Right lobe of liver (tissue), 6 donors: ENCODE measurements at regions not wholly inside any gene's neighbourhood (a gene's known extent, or its start where the extent isn't known, plus 50 kb on each side); places are given as distances from the start of the nearest gene placed in this dataset.
A peak's percentile ranks its signal among the peaks of the same experiment; 100 is the strongest.

Source experiments
- ATAC-seq, 4 donors: fragments of 200-7000 bp; cut with Tn5 transposase; one replicate each; pipeline ENCODE4 v1.9.1; 2020; ENCODE audit warnings: mild to moderate bottlenecking in 4 of 4, moderate library complexity in 4 of 4
- DNase-seq, 3 donors: peaks; one replicate each; pipeline ENCODE4 v3.0.0-alpha.2; 2020
- H3K27ac ChIP-seq, 3 donors: fragments of 200-600 bp; one replicate each; pipeline ENCODE4 v1.8.0; 2022
- H3K27me3 ChIP-seq, 2 donors: fragments of 200-600 bp; one replicate each; pipeline ENCODE4 v1.8.0; 2022
- H3K36me3 ChIP-seq, 4 donors: fragments of 200-600 bp; sonication (generic) in 1 of 4; one replicate each; pipeline versions ENCODE4 v1.5.1 to v1.8.0; 2017 to 2022; ENCODE audit warnings: control low read depth in 1 of 4
- H3K4me1 ChIP-seq, 4 donors: fragments of 200-600 bp; sonication (generic) in 1 of 4; one replicate each; pipeline versions ENCODE4 v1.5.1 to v1.8.0; 2017 to 2022; ENCODE audit warnings: control low read depth in 1 of 4
- H3K4me3 ChIP-seq, 3 donors: fragments of 200-600 bp; one replicate each; pipeline ENCODE4 v1.8.0; 2022
- H3K9me3 ChIP-seq, 4 donors: fragments of 200-600 bp; sonication (generic) in 1 of 4; one replicate each; pipeline versions ENCODE4 v1.5.1 to v1.8.0; 2017 to 2022; ENCODE audit warnings: control low read depth in 1 of 4
- POLR2A ChIP-seq: fragments of 450-650 bp; IDR thresholded peaks from one replicate; pipeline ENCODE4 v1.6.1; 2017; ENCODE audit warnings: antibody characterized with exemption, mild to moderate bottlenecking
- WGBS: methylation state at CpG from one replicate; pipeline ENCODE4 v1.1.6; 2018; ENCODE audit warnings: low coverage, low lambda C conversion rate; ENCODE audit not compliant: insufficient coverage; ENCODE audit errors: missing lambda C conversion rate; 5-methylcytosine and 5-hydroxymethylcytosine counted together
- intact Hi-C, 2 donors: fragments of 100-400 bp; cut with DNase I; formaldehyde crosslinking; loops; one replicate each; pipeline versions ENCODE4 v1.11.2 to v1.14.1; 2022
- TF ChIP-seq, protein P1 (sequence below), 4 donors: fragments of 200-600 bp in 3 of 4; fragments of 450-650 bp in 1 of 4; IDR thresholded peaks; one replicate each; pipeline versions ENCODE4 v1.5.1 to v1.8.0; 2016 to 2022; ENCODE audit warnings: antibody characterized with exemption in 4 of 4, mild to moderate bottlenecking in 2 of 4
- donor health status: DM: no; HTN: yes; CAD: no.
- donor health status: DM: no; HTN: no; CAD: no.
- donor health status: DM: no; HTN: no; CAD: no.
- donor health status: DM: no; HTN: yes; CAD: no.
- donor health status: DM: no; HTN: yes; CAD: no.

GRCh38 chr13:29943273-29943672, 92.9 kb upstream of the UBL3 start:
- no peak for DNase-seq
- no peak overlapping the region for H3K4me3 ChIP-seq
- no peak for TF ChIP-seq POLR2A
- TF ChIP-seq, protein P1, sequence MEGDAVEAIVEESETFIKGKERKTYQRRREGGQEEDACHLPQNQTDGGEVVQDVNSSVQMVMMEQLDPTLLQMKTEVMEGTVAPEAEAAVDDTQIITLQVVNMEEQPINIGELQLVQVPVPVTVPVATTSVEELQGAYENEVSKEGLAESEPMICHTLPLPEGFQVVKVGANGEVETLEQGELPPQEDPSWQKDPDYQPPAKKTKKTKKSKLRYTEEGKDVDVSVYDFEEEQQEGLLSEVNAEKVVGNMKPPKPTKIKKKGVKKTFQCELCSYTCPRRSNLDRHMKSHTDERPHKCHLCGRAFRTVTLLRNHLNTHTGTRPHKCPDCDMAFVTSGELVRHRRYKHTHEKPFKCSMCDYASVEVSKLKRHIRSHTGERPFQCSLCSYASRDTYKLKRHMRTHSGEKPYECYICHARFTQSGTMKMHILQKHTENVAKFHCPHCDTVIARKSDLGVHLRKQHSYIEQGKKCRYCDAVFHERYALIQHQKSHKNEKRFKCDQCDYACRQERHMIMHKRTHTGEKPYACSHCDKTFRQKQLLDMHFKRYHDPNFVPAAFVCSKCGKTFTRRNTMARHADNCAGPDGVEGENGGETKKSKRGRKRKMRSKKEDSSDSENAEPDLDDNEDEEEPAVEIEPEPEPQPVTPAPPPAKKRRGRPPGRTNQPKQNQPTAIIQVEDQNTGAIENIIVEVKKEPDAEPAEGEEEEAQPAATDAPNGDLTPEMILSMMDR (IDR thresholded peaks at IDR 0.05): no peak
- H3K27me3 ChIP-seq: no peaks in the 10 kb centered on the region
- no peak for ATAC-seq
- H3K9me3 ChIP-seq: no peaks in the 10 kb centered on the region
- no peak overlapping the region for H3K27ac ChIP-seq
- WGBS: 62% methylated on average over 2 of the region's 2 CpGs
- H3K4me1 ChIP-seq: no peaks in the 10 kb centered on the region
- no peaks in the 10 kb centered on the region for H3K36me3 ChIP-seq
- intact Hi-C loops: no loop called here

DNA sequence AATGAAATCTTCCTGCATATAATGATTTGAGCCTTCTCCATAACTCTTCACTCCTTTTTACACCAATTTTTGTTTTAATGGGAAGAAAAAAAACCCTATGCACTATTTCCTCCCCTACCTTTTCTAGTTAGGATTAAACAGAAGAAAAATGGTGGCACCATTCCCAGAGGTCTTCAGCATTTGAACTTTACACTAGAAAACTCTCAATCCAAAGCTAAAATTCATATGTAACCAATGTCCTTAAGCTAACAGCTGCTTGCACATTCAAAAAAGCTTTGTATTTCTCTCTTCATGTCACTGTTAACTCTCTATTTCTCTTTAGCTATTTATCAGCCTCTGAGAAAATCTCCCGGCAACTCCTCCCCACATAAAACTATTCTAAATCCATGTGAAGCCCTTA, 90.3 kb upstream of the UBL3 start:
- no peaks in the 10 kb centered on the region for H3K36me3 ChIP-seq
- ATAC-seq: peak in 3 of 4 donors; percentile 24 to 68 (median 51)
- TF ChIP-seq, protein P1 (IDR thresholded peaks at IDR 0.05): no peak
- TF ChIP-seq POLR2A: no peak
- no peak for DNase-seq
- no peak overlapping the region for H3K27ac ChIP-seq
- no peaks in the 10 kb centered on the region for H3K9me3 ChIP-seq
- peaks cover 0 to 9% (median 0%) of the 10 kb centered on the region in 4 donors for H3K4me1 ChIP-seq
- H3K27me3 ChIP-seq: no peaks in the 10 kb centered on the region
- no peak overlapping the region for H3K4me3 ChIP-seq
- WGBS: 56% methylated on average over 1 of the region's 1 CpG
- intact Hi-C loops: no loop called here

- peaks cover 0 to 9% (median 0%) of the 10 kb centered on the region in 4 donors for H3K4me1 ChIP-seq
- no peaks in the 10 kb centered on the region for H3K9me3 ChIP-seq
- TF ChIP-seq, protein P1 (IDR thresholded peaks at IDR 0.05): no peak
- no peak for TF ChIP-seq POLR2A
- ATAC-seq (no peak), DNase-seq (no peak)
- intact Hi-C loops: loop anchor here in 1 of 2 donors (10.0 kb wide), 1 partner anchor 166 kb away; no protein-coding TSS in a partner anchor
- H3K27me3 ChIP-seq: no peaks in the 10 kb centered on the region
- no peaks in the 10 kb centered on the region for H3K36me3 ChIP-seq
- no peak overlapping the region for H3K4me3 ChIP-seq
- 93% methylated on average over 5 of the region's 5 CpGs for WGBS
- H3K27ac ChIP-seq: no peak overlapping the region
Observed at GRCh38 chr13:29939158-29939557, 88.7 kb upstream of the UBL3 start.

DNA sequence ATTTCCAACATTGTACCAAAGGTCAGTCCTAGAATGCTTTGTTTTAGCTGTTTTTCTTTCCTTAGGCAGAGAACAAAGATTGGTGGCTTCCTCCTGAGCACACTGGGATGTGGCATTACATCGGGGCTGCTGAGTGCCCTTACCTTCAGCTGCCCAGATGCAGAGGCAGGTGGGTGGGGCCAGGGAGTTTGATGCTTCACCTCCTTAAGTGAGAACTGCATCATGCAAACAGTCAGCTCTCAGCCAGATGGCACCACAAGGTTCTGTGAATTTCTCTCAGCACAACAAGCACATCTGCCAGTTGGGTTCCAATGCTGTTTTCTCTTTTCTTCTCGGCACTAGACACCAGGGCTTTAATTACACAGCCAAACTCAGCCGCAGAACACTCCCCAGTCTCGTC, 87.4 kb upstream of the UBL3 start:
- no peaks in the 10 kb centered on the region for H3K9me3 ChIP-seq
- H3K27me3 ChIP-seq: no peaks in the 10 kb centered on the region
- ATAC-seq (no peak), DNase-seq (no peak)
- H3K36me3 ChIP-seq: no peaks in the 10 kb centered on the region
- H3K4me1 ChIP-seq: peaks cover 0 to 9% (median 0%) of the 10 kb centered on the region in 4 donors
- intact Hi-C loops: loop anchor here in 1 of 2 donors (10.0 kb wide), 1 partner anchor 167 kb away; no protein-coding TSS in a partner anchor
- no peak overlapping the region for H3K4me3 ChIP-seq
- WGBS: 77% methylated on average over 3 of the region's 4 CpGs
- no peak overlapping the region for H3K27ac ChIP-seq
- TF ChIP-seq, protein P1 (IDR thresholded peaks at IDR 0.05): no peak
- TF ChIP-seq POLR2A: no peak

DNA sequence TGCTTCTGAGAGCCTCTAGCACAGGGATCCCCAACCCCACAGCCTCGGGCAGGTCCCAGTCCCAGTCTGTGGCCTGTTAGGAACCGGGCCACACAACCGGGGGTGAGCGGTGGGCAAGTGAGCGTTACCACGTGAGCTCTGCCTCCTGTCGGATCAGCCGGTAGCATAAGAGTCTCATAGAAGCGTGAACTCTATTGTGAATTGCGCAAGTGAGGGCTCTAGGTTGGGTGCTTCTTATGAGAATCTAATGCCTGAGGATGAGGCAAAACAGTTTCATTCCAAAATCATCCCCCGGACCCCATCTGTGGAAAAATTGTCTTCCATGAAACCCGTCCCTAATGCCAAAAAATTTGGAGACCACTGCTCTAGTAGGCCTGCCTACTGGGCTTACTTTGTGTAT, 87.0 kb upstream of the UBL3 start:
- Histone ChIP-seq H3K9me3 (no peaks in the 10 kb centered on the region), H3K27ac (no peak overlapping the region), H3K27me3 (no peaks in the 10 kb centered on the region), H3K4me3 (no peak overlapping the region), H3K36me3 (no peaks in the 10 kb centered on the region), H3K4me1 (peaks cover 0 to 9% (median 0%) of the 10 kb centered on the region in 4 donors)
- no peak for ATAC-seq
- intact Hi-C loops: loop anchor here in 1 of 2 donors (10.0 kb wide), 1 partner anchor 167 kb away; no protein-coding TSS in a partner anchor
- no peak for DNase-seq
- TF ChIP-seq POLR2A: no peak
- TF ChIP-seq, protein P1 (IDR thresholded peaks at IDR 0.05): no peak
- WGBS: 88% methylated on average over 5 of the region's 12 CpGs
